ENCODE measurements at regions not wholly inside any gene's neighbourhood (a gene's known extent, or its start where the extent isn't known, plus 50 kb on each side); places are given as distances from the start of the nearest gene placed in this dataset.

DNA sequence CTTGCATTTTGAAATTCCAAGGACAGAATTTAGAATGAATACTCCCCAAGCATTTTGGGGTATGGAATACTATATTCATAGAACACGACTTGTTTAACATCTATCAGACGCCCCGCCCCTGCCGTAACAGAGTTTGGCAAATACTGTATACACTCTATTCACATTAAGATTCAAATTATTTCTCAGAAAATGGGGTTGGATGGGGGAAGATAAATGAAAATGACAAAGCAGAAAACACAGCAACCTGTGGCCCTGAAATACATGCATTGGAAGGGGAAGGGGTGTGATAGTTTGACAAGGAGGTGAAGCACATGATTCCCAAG lies 634.6 kb upstream of the SLC39A10 start:
- DNase-seq (ENCODE audit: insufficient read length, low spot score, missing footprints) = no peak
- Histone ChIP-seq H3K9me3 (ENCODE audit: low read depth, low read length) (no peaks in the 10 kb centered on the region), H3K36me3 (ENCODE audit: insufficient read depth, low read length) (no peaks in the 10 kb centered on the region), H2AFZ (ENCODE audit: low read length) (no peak overlapping the region), H3K27me3 (ENCODE audit: insufficient read depth, low read length) (no peaks in the 10 kb centered on the region), H3K4me2 (ENCODE audit: insufficient read depth, low read length) (no peak overlapping the region), H3K27ac (ENCODE audit: low read depth, low read length) (no peak overlapping the region), H3K79me2 (ENCODE audit: insufficient read depth, low read length) (no peaks in the 10 kb centered on the region), H3K4me3 (ENCODE audit: insufficient read depth, low read length) (no peak overlapping the region), H3K4me1 (ENCODE audit: insufficient read depth, low read length) (no peaks in the 10 kb centered on the region), H4K20me1 (ENCODE audit: insufficient read depth, low read length) (no peaks in the 10 kb centered on the region)
- TF ChIP-seq, protein P1, sequence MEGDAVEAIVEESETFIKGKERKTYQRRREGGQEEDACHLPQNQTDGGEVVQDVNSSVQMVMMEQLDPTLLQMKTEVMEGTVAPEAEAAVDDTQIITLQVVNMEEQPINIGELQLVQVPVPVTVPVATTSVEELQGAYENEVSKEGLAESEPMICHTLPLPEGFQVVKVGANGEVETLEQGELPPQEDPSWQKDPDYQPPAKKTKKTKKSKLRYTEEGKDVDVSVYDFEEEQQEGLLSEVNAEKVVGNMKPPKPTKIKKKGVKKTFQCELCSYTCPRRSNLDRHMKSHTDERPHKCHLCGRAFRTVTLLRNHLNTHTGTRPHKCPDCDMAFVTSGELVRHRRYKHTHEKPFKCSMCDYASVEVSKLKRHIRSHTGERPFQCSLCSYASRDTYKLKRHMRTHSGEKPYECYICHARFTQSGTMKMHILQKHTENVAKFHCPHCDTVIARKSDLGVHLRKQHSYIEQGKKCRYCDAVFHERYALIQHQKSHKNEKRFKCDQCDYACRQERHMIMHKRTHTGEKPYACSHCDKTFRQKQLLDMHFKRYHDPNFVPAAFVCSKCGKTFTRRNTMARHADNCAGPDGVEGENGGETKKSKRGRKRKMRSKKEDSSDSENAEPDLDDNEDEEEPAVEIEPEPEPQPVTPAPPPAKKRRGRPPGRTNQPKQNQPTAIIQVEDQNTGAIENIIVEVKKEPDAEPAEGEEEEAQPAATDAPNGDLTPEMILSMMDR (IDR thresholded peaks at IDR 0.05; ENCODE audit: extremely low read depth, low read depth, low read length) = no peak

DNA sequence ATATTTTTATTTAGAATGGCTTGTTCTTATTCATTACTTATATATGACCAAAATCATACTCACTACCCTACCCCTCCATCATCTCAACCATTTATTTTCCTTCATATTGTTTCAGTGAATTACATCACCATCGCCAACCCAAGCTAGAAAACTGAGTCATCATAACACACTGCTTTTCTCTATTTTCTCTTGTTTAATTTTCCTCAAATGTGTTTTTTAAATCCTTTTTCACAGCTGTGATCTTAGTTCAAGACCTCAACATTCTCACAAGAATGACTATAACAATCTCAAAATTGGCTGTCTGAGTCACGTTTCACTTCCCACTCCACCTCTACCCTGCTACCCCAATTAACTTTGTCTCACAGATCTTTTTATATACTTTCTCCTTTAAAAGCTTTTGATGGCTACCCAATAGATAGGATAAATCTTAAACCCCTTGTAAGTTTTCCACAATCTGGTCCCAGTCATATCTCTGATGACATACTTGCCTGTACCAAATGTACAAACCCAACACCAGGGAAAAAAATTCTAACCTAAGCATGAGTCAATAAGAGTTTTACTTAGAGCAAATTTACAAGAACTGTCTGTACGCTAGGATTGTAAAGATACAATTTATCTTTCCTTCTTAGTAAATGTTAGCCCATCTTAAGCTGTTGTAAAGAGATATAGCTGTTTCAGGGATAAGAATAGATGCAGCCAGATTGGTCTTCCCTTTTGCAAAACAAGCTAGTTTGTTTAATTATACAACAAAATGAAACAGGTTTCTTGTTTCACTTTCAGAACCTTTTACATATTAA lies 635.1 kb upstream of the SLC39A10 start:
- DNase-seq (ENCODE audit: insufficient read length, low spot score, missing footprints) = no peak
- no peaks in the 10 kb centered on the region for H3K4me1 ChIP-seq (ENCODE audit: insufficient read depth, low read length)
- no peaks in the 10 kb centered on the region for H3K79me2 ChIP-seq (ENCODE audit: insufficient read depth, low read length)
- no peak overlapping the region for H3K4me3 ChIP-seq (ENCODE audit: insufficient read depth, low read length)
- H4K20me1 ChIP-seq (ENCODE audit: insufficient read depth, low read length) = no peaks in the 10 kb centered on the region
- TF ChIP-seq, protein P1 (IDR thresholded peaks at IDR 0.05; ENCODE audit: extremely low read depth, low read depth, low read length) = no peak
- no peaks in the 10 kb centered on the region for H3K27me3 ChIP-seq (ENCODE audit: insufficient read depth, low read length)
- H3K36me3 ChIP-seq (ENCODE audit: insufficient read depth, low read length) = no peaks in the 10 kb centered on the region
- no peak overlapping the region for H3K4me2 ChIP-seq (ENCODE audit: insufficient read depth, low read length)
- H3K27ac ChIP-seq (ENCODE audit: low read depth, low read length) = no peak overlapping the region
- no peaks in the 10 kb centered on the region for H3K9me3 ChIP-seq (ENCODE audit: low read depth, low read length)
- H2AFZ ChIP-seq (ENCODE audit: low read length) = no peak overlapping the region

DNA sequence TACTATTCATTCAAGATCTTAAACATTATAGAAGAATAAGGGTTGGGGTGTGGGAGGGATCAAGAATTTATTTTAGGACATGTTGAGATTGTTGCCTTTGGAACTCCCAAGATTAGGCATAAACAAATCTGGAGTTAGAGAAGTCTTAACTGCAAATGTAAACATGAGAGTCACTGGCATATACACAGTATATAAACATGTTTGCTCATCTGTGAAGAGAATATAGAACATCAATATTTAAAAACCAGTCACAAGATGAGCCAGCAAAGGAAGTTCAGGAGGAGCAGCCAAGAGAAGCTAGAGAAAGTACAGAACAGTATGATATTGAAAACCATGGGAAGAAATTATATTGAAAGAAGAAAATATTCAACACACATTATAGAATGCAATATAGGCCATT lies 638.6 kb upstream of the SLC39A10 start:
- DNase-seq (ENCODE audit: insufficient read length, low spot score, missing footprints) = no peak
- Histone ChIP-seq H4K20me1 (ENCODE audit: insufficient read depth, low read length) (no peaks in the 10 kb centered on the region), H2AFZ (ENCODE audit: low read length) (no peak overlapping the region), H3K9me3 (ENCODE audit: low read depth, low read length) (no peaks in the 10 kb centered on the region), H3K27ac (ENCODE audit: low read depth, low read length) (no peak overlapping the region), H3K4me1 (ENCODE audit: insufficient read depth, low read length) (no peaks in the 10 kb centered on the region), H3K36me3 (ENCODE audit: insufficient read depth, low read length) (no peaks in the 10 kb centered on the region), H3K4me3 (ENCODE audit: insufficient read depth, low read length) (no peak overlapping the region), H3K4me2 (ENCODE audit: insufficient read depth, low read length) (no peak overlapping the region), H3K79me2 (ENCODE audit: insufficient read depth, low read length) (no peaks in the 10 kb centered on the region), H3K27me3 (ENCODE audit: insufficient read depth, low read length) (no peaks in the 10 kb centered on the region)
- TF ChIP-seq, protein P1 (IDR thresholded peaks at IDR 0.05; ENCODE audit: extremely low read depth, low read depth, low read length) = no peak

DNA sequence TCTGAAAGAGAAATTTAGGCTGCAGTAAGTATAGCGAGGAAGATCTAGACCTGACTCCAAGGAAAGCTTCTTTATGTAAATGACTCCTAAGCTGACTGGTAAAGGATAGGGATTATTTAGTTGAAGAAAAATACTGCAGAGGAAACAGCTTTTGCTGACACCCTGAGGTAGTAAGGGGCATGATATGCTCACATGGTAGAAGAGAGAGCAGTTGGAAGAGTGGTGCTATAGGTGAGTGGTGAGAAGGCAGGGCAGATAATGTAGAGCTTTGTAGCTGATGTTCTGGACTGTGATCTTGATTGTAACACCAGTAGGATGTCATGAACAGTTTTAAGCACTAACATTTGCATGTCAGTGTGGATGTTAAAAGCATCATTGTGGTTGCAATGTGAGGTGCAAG lies 639.1 kb upstream of the SLC39A10 start:
- Histone ChIP-seq H3K4me3 (ENCODE audit: insufficient read depth, low read length) (no peak overlapping the region), H3K9me3 (ENCODE audit: low read depth, low read length) (no peaks in the 10 kb centered on the region), H3K4me2 (ENCODE audit: insufficient read depth, low read length) (no peak overlapping the region), H3K79me2 (ENCODE audit: insufficient read depth, low read length) (no peaks in the 10 kb centered on the region), H3K4me1 (ENCODE audit: insufficient read depth, low read length) (no peaks in the 10 kb centered on the region), H3K36me3 (ENCODE audit: insufficient read depth, low read length) (no peaks in the 10 kb centered on the region), H3K27me3 (ENCODE audit: insufficient read depth, low read length) (no peaks in the 10 kb centered on the region), H3K27ac (ENCODE audit: low read depth, low read length) (no peak overlapping the region), H4K20me1 (ENCODE audit: insufficient read depth, low read length) (no peaks in the 10 kb centered on the region), H2AFZ (ENCODE audit: low read length) (no peak overlapping the region)
- no peak for DNase-seq (ENCODE audit: insufficient read length, low spot score, missing footprints)
- TF ChIP-seq, protein P1 (IDR thresholded peaks at IDR 0.05; ENCODE audit: extremely low read depth, low read depth, low read length) = no peak

All from osteoblast (primary cell).